ENCODE measurements at regions not wholly inside any gene's neighbourhood (a gene's known extent, or its start where the extent isn't known, plus 50 kb on each side); places are given as distances from the start of the nearest gene placed in this dataset.
A peak's percentile ranks its signal among the peaks of the same experiment; 100 is the strongest.

- no peaks in the 10 kb centered on the region for H3K27me3 ChIP-seq (ENCODE audit: low read length)
- no peaks in the 10 kb centered on the region for H4K20me1 ChIP-seq (ENCODE audit: low read length)
- no TSS peak for BruUV-seq (replicated peaks)
- H3K9me2 ChIP-seq (replicated peaks; ENCODE audit: low read length) = no peaks in the 10 kb centered on the region
- H3K79me2 ChIP-seq (ENCODE audit: low read length) = no peaks in the 10 kb centered on the region
- H3K27ac ChIP-seq (ENCODE audit: low read length) = no peak overlapping the region
- no peaks in the 10 kb centered on the region for H3F3A ChIP-seq (ENCODE audit: low read length, unreplicated experiment)
- peak; percentile 10 for DNase-seq
- no peak for ATAC-seq
- H3K9me3 ChIP-seq (ENCODE audit: low read length) = no peaks in the 10 kb centered on the region
- no peak overlapping the region for H3K9ac ChIP-seq (ENCODE audit: low read length)
- POLR2A ChIA-PET (ENCODE audit: unreplicated experiment) = no interaction called here
- no peaks in the 10 kb centered on the region for H3K4me1 ChIP-seq (ENCODE audit: insufficient read depth, low read length)
- CTCF ChIA-PET = no interaction called here
- H3K36me3 ChIP-seq (ENCODE audit: low read depth, low read length) = no peaks in the 10 kb centered on the region
- no peak overlapping the region for H3K4me2 ChIP-seq (ENCODE audit: low read length)
- intact Hi-C loops (cut with micrococcal nuclease) = no loop called here
- no peak overlapping the region for H2AFZ ChIP-seq (ENCODE audit: low read length)
- no peak for TF ChIP-seq EZH2 (IDR thresholded peaks at IDR 0.05; ENCODE audit: low read length, unreplicated experiment)
- no peak for TF ChIP-seq CTCF (conservative IDR thresholded peaks at IDR 0.05; ENCODE audit: low read depth, low read length)
- TF ChIP-seq EZH2phosphoT487 (IDR thresholded peaks at IDR 0.05; ENCODE audit: borderline replicate concordance, low read length) = no peak
- no peak overlapping the region for H3K4me3 ChIP-seq (ENCODE audit: low read length)
These were observed 268.5 kb downstream of the ARAP2 start for GRCh38 chr4:35975617-35976355.

- intact Hi-C loops (cut with micrococcal nuclease) = no loop called here
- TF ChIP-seq EZH2phosphoT487 (IDR thresholded peaks at IDR 0.05; ENCODE audit: borderline replicate concordance, low read length) (no peak), EZH2 (IDR thresholded peaks at IDR 0.05; ENCODE audit: low read length, unreplicated experiment) (no peak), CTCF (conservative IDR thresholded peaks at IDR 0.05; ENCODE audit: low read depth, low read length) (no peak)
- Histone ChIP-seq H3K4me3 (ENCODE audit: low read length) (no peak overlapping the region), H3F3A (ENCODE audit: low read length, unreplicated experiment) (no peaks in the 10 kb centered on the region), H3K9ac (ENCODE audit: low read length) (no peak overlapping the region), H3K36me3 (ENCODE audit: low read depth, low read length) (no peaks in the 10 kb centered on the region), H3K9me2 (replicated peaks; ENCODE audit: low read length) (no peaks in the 10 kb centered on the region), H3K27ac (ENCODE audit: low read length) (no peak overlapping the region), H3K79me2 (ENCODE audit: low read length) (no peaks in the 10 kb centered on the region), H3K4me2 (ENCODE audit: low read length) (no peak overlapping the region), H2AFZ (ENCODE audit: low read length) (no peak overlapping the region), H3K9me3 (ENCODE audit: low read length) (no peaks in the 10 kb centered on the region), H4K20me1 (ENCODE audit: low read length) (no peaks in the 10 kb centered on the region), H3K4me1 (ENCODE audit: insufficient read depth, low read length) (no peaks in the 10 kb centered on the region), H3K27me3 (ENCODE audit: low read length) (no peaks in the 10 kb centered on the region)
- BruUV-seq (replicated peaks) = no TSS peak
- no peak for DNase-seq
- ChIA-PET POLR2A (ENCODE audit: unreplicated experiment) (no interaction called here), CTCF (no interaction called here)
- no peak for ATAC-seq
These were observed 265.8 kb downstream of the ARAP2 start for GRCh38 chr4:35978551-35978950.

DNA sequence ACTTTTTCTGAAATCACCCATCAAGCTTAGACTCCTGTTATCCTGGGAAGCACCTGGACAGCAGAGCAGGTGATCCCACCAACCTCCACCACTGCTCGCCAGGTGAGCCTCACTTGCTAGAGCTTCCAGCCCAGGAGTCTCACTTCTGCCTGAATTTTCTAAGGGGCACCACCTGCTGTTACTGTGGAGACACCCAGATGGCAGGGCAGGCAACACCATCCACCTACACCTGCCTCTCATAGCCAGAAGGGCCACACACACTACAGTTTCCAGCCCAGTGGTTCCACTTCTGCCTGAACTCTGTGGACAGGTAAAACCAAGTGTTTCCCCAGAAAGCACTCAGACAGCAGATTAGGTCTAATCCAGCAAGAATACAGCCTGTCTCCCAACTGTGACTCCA, 262.0 kb downstream of the ARAP2 start:
- no peak for DNase-seq
- H3K9me2 ChIP-seq (replicated peaks; ENCODE audit: low read length) = no peaks in the 10 kb centered on the region
- H3K9ac ChIP-seq (ENCODE audit: low read length) = no peak overlapping the region
- no peaks in the 10 kb centered on the region for H3K9me3 ChIP-seq (ENCODE audit: low read length)
- no peaks in the 10 kb centered on the region for H3K79me2 ChIP-seq (ENCODE audit: low read length)
- no peaks in the 10 kb centered on the region for H3K4me1 ChIP-seq (ENCODE audit: insufficient read depth, low read length)
- CTCF ChIA-PET = no interaction called here
- BruUV-seq (replicated peaks) = no TSS peak
- no peak for ATAC-seq
- TF ChIP-seq CTCF (conservative IDR thresholded peaks at IDR 0.05; ENCODE audit: low read depth, low read length) (no peak), EZH2phosphoT487 (IDR thresholded peaks at IDR 0.05; ENCODE audit: borderline replicate concordance, low read length) (no peak), EZH2 (IDR thresholded peaks at IDR 0.05; ENCODE audit: low read length, unreplicated experiment) (no peak)
- H3K36me3 ChIP-seq (ENCODE audit: low read depth, low read length) = no peaks in the 10 kb centered on the region
- H3K4me3 ChIP-seq (ENCODE audit: low read length) = no peak overlapping the region
- POLR2A ChIA-PET (ENCODE audit: unreplicated experiment) = no interaction called here
- intact Hi-C loops (cut with micrococcal nuclease) = no loop called here
- H3K27me3 ChIP-seq (ENCODE audit: low read length) = no peaks in the 10 kb centered on the region
- H2AFZ ChIP-seq (ENCODE audit: low read length) = no peak overlapping the region
- H3F3A ChIP-seq (ENCODE audit: low read length, unreplicated experiment) = no peaks in the 10 kb centered on the region
- H3K27ac ChIP-seq (ENCODE audit: low read length) = no peak overlapping the region
- H3K4me2 ChIP-seq (ENCODE audit: low read length) = no peak overlapping the region
- no peaks in the 10 kb centered on the region for H4K20me1 ChIP-seq (ENCODE audit: low read length)
